ENCODE measurements at regions not wholly inside any gene's neighbourhood (a gene's known extent, or its start where the extent isn't known, plus 50 kb on each side); places are given as distances from the start of the nearest gene placed in this dataset.

DNA sequence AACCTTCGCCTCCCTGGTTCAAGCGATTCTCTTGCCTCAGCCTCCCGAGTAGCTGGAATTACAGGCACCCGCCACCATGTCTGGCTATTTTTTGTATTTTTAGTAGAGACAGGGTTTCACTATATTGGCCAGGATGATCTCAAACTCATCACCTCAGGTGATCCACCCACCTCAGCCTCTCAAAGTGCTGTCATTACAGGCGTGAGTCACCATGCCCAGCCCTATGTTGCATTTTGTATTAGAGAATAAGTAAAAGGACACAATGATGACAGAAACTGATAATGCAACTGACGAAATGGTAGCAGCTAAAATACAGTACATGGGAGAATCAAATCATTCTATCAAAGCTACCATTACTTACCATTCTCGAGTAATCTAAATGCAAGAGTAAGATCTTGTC, 276.7 kb downstream of the DSEL start:
- TF ChIP-seq, protein P1, sequence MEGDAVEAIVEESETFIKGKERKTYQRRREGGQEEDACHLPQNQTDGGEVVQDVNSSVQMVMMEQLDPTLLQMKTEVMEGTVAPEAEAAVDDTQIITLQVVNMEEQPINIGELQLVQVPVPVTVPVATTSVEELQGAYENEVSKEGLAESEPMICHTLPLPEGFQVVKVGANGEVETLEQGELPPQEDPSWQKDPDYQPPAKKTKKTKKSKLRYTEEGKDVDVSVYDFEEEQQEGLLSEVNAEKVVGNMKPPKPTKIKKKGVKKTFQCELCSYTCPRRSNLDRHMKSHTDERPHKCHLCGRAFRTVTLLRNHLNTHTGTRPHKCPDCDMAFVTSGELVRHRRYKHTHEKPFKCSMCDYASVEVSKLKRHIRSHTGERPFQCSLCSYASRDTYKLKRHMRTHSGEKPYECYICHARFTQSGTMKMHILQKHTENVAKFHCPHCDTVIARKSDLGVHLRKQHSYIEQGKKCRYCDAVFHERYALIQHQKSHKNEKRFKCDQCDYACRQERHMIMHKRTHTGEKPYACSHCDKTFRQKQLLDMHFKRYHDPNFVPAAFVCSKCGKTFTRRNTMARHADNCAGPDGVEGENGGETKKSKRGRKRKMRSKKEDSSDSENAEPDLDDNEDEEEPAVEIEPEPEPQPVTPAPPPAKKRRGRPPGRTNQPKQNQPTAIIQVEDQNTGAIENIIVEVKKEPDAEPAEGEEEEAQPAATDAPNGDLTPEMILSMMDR (IDR thresholded peaks at IDR 0.05; ENCODE audit: low read length): no peak
- TF ChIP-seq EZH2 (optimal IDR thresholded peaks at IDR 0.05; ENCODE audit: low read depth, low read length): no peak
